ENCODE measurements at regions not wholly inside any gene's neighbourhood (a gene's known extent, or its start where the extent isn't known, plus 50 kb on each side); places are given as distances from the start of the nearest gene placed in this dataset.

DNA sequence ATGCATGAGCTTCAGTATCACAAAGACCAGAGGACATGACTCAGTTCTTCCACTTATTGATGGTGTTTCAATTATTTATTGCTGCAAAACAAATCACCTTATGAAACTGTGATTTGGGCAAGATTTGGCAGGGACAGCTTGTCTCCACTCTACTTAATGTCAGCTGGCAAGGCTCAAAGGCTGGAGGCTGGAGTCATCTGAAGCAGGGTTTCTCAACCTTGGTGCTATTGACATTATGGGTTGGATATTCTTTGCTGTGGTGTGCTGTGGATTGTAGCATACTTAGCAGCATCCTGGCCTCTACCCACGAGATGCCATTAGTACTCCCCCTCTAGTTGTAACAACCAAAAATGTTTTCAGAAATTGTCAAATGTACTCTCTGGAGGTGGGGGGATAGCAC lies 138.8 kb upstream of the PEX5L start:
- FAIRE-seq (no peak), ATAC-seq (no peak), DNase-seq (ENCODE audit: low read depth, low spot score) (no peak)
- BruUV-seq (replicated peaks) = no TSS peak
- Histone ChIP-seq H3K36me3 (ENCODE audit: control insufficient read depth in 2 of 2, insufficient read depth in 2 of 2, low read length in 1 of 2) (no peaks in the 10 kb centered on the region), H3K4me2 (ENCODE audit: control insufficient read depth, insufficient read depth) (no peak overlapping the region), H3K27ac (ENCODE audit: control insufficient read depth, insufficient read depth) (no peak overlapping the region), H2AFZ (ENCODE audit: control insufficient read depth, low read depth, low read length) (no peak overlapping the region), H3K4me3 (no peak overlapping the region), H3K9me3 (replicated peaks; ENCODE audit: control insufficient read depth, insufficient read depth, low read length) (no peaks in the 10 kb centered on the region), H3K27me3 (replicated peaks in 1 of 2; ENCODE audit: control insufficient read depth in 2 of 2, insufficient read depth in 2 of 2, low read length in 1 of 2) (no peaks in the 10 kb centered on the region), H4K20me1 (ENCODE audit: control insufficient read depth, insufficient read depth) (no peaks in the 10 kb centered on the region), H3K79me2 (ENCODE audit: control insufficient read depth, insufficient read depth, low read length) (no peaks in the 10 kb centered on the region), H3K4me1 (ENCODE audit: control insufficient read depth, insufficient read depth, low read length) (no peaks in the 10 kb centered on the region), H3K9ac (ENCODE audit: control insufficient read depth, insufficient read depth, low read length) (no peak overlapping the region)
- in situ Hi-C loops (cut with MboI) = no loop called here
- POLR2A ChIA-PET = no interaction called here
- intact Hi-C loops (cut with micrococcal nuclease; ENCODE audit: unreplicated experiment) = no loop called here
- no peak for TF ChIP-seq SREBF1 (IDR thresholded peaks at IDR 0.05; ENCODE audit: low read length)
- TF ChIP-seq RELA (IDR thresholded peaks at IDR 0.05; ENCODE audit: borderline replicate concordance, partially characterized antibody) = no peak
- TF ChIP-seq POLR2AphosphoS2 (IDR thresholded peaks at IDR 0.05; ENCODE audit: low read depth, low read length) = no peak
- no peak for TF ChIP-seq NR2C1 (IDR thresholded peaks at IDR 0.05)
- TF ChIP-seq EED (IDR thresholded peaks at IDR 0.05; ENCODE audit: low read depth) = no peak
- no peak for TF ChIP-seq ZNF24 (IDR thresholded peaks at IDR 0.05)
- TF ChIP-seq E2F8 (IDR thresholded peaks at IDR 0.05; ENCODE audit: low read depth, partially characterized antibody) = no peak
- TF ChIP-seq BMI1 (IDR thresholded peaks at IDR 0.05; ENCODE audit: borderline replicate concordance) = no peak
- RAD21 ChIA-PET (ENCODE audit: unreplicated experiment) = no interaction called here
- CTCF ChIA-PET = no interaction called here
- SMC1A ChIA-PET (ENCODE audit: uncharacterized antibody, unreplicated experiment) = interaction anchor here (0.9 to 1.1 kb wide), 2 partner anchors 9 to 13 kb away, joined by 3 read pairs; no protein-coding TSS in a partner anchor
- WGBS (ENCODE audit: insufficient coverage, insufficient replicate concordance, low lambda C conversion rate, missing lambda C conversion rate) = 0% methylated on average over 1 of the region's 1 CpG

Measured in GM12878 (cell line).